ENCODE measurements at regions not wholly inside any gene's neighbourhood (a gene's known extent, or its start where the extent isn't known, plus 50 kb on each side); places are given as distances from the start of the nearest gene placed in this dataset.
"Not testable (repeated sequence)": the region's sequence is repeated elsewhere in the genome, so short reads cannot be mapped to it uniquely, and the experiment has no call there.

DNA sequence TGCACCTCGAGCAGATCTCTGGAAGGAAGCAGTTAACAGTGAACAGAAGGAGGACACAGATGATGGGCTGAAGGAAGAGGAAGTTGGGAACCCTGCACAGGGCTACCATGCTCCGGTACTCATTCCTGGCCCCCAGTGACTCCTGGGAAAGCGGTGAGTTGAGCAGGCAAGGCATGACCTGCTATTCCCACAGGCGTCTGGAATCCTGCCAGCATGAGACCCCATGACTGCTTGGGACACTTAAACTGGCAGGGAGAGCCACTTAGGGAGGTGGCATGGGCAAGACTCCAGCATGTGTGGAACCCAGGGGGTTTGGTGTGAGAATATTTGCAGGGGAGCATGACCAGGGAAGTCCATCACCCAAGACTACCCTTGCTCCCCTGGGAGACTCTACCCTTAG, 1056.4 kb upstream of the POU3F4 start:
- no peak overlapping the region for H3K27ac ChIP-seq (ENCODE audit: low read length)
- no peaks in the 10 kb centered on the region for H3F3A ChIP-seq (ENCODE audit: insufficient read depth, low read length, poor library complexity, severe bottlenecking)
- no peak overlapping the region for H3K9ac ChIP-seq (ENCODE audit: low read length)
- TF ChIP-seq TAF1 (IDR thresholded peaks at IDR 0.05; ENCODE audit: low read depth) (no peak), EP300 (conservative IDR thresholded peaks at IDR 0.05; ENCODE audit: poor library complexity, severe bottlenecking) (no peak), SMC3 (conservative IDR thresholded peaks at IDR 0.05; ENCODE audit: poor library complexity) (no peak), EZH2 (IDR thresholded peaks at IDR 0.05; ENCODE audit: borderline replicate concordance, insufficient read depth, low read length, poor library complexity, severe bottlenecking) (no peak), POLR2AphosphoS5 (IDR thresholded peaks at IDR 0.05) (no peak), RAD21 (conservative IDR thresholded peaks at IDR 0.05) (no peak)
- TF ChIP-seq, protein P1, sequence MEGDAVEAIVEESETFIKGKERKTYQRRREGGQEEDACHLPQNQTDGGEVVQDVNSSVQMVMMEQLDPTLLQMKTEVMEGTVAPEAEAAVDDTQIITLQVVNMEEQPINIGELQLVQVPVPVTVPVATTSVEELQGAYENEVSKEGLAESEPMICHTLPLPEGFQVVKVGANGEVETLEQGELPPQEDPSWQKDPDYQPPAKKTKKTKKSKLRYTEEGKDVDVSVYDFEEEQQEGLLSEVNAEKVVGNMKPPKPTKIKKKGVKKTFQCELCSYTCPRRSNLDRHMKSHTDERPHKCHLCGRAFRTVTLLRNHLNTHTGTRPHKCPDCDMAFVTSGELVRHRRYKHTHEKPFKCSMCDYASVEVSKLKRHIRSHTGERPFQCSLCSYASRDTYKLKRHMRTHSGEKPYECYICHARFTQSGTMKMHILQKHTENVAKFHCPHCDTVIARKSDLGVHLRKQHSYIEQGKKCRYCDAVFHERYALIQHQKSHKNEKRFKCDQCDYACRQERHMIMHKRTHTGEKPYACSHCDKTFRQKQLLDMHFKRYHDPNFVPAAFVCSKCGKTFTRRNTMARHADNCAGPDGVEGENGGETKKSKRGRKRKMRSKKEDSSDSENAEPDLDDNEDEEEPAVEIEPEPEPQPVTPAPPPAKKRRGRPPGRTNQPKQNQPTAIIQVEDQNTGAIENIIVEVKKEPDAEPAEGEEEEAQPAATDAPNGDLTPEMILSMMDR (IDR thresholded peaks at IDR 0.05; ENCODE audit: poor library complexity, severe bottlenecking): no peak
- TF ChIP-seq, protein P2, sequence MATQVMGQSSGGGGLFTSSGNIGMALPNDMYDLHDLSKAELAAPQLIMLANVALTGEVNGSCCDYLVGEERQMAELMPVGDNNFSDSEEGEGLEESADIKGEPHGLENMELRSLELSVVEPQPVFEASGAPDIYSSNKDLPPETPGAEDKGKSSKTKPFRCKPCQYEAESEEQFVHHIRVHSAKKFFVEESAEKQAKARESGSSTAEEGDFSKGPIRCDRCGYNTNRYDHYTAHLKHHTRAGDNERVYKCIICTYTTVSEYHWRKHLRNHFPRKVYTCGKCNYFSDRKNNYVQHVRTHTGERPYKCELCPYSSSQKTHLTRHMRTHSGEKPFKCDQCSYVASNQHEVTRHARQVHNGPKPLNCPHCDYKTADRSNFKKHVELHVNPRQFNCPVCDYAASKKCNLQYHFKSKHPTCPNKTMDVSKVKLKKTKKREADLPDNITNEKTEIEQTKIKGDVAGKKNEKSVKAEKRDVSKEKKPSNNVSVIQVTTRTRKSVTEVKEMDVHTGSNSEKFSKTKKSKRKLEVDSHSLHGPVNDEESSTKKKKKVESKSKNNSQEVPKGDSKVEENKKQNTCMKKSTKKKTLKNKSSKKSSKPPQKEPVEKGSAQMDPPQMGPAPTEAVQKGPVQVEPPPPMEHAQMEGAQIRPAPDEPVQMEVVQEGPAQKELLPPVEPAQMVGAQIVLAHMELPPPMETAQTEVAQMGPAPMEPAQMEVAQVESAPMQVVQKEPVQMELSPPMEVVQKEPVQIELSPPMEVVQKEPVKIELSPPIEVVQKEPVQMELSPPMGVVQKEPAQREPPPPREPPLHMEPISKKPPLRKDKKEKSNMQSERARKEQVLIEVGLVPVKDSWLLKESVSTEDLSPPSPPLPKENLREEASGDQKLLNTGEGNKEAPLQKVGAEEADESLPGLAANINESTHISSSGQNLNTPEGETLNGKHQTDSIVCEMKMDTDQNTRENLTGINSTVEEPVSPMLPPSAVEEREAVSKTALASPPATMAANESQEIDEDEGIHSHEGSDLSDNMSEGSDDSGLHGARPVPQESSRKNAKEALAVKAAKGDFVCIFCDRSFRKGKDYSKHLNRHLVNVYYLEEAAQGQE (IDR thresholded peaks at IDR 0.05; ENCODE audit: borderline replicate concordance): no peak
- no peaks in the 10 kb centered on the region for H3K79me2 ChIP-seq (replicated peaks; ENCODE audit: insufficient read depth, low read length)
- H4K20me1 ChIP-seq (ENCODE audit: insufficient read depth): no peaks in the 10 kb centered on the region
- no peak overlapping the region for H2AFZ ChIP-seq (ENCODE audit: low read depth, low read length)
- no peaks in the 10 kb centered on the region for H3K36me3 ChIP-seq (ENCODE audit: insufficient read depth, low read length)
- H3K9me2 ChIP-seq (ENCODE audit: insufficient read depth, low read length): no peaks in the 10 kb centered on the region
- H3K4me2 ChIP-seq (ENCODE audit: low read length): no peak overlapping the region
- H3K27me3 ChIP-seq (ENCODE audit: insufficient read depth, low read depth, low read length): no peaks in the 10 kb centered on the region
- H3K9me3 ChIP-seq (ENCODE audit: low read length): no peaks in the 10 kb centered on the region
- H3K4me3 ChIP-seq (ENCODE audit: low read length): no peak overlapping the region

DNA sequence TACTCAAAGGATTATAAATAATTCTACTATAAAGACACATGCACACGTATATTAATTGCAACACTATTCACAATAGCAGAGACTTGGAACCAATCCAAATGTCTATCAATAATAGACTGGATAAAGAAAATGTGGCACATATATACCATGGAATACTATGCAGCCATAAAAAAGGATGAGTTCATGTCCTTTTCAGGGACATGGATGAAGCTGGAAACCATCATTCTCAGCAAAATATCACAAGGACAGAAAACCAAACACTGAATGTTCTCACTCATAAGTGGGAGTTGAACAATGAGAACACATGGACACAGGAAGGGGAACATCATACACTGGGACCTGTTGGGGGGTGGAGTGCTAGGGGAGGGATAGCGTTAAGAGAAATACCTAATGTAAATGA, 1052.2 kb upstream of the POU3F4 start:
- H3K27ac ChIP-seq (ENCODE audit: low read length); H3K9me2 ChIP-seq (ENCODE audit: insufficient read depth, low read length); H3K36me3 ChIP-seq (ENCODE audit: insufficient read depth, low read length); H3K79me2 ChIP-seq (replicated peaks; ENCODE audit: insufficient read depth, low read length); H3K9ac ChIP-seq (ENCODE audit: low read length); H2AFZ ChIP-seq (ENCODE audit: low read depth, low read length); H4K20me1 ChIP-seq (ENCODE audit: insufficient read depth); H3K4me2 ChIP-seq (ENCODE audit: low read length); H3K9me3 ChIP-seq (ENCODE audit: low read length); H3F3A ChIP-seq (ENCODE audit: insufficient read depth, low read length, poor library complexity, severe bottlenecking); H3K27me3 ChIP-seq (ENCODE audit: insufficient read depth, low read depth, low read length); H3K4me3 ChIP-seq (ENCODE audit: low read length): not testable (repeated sequence)

DNA sequence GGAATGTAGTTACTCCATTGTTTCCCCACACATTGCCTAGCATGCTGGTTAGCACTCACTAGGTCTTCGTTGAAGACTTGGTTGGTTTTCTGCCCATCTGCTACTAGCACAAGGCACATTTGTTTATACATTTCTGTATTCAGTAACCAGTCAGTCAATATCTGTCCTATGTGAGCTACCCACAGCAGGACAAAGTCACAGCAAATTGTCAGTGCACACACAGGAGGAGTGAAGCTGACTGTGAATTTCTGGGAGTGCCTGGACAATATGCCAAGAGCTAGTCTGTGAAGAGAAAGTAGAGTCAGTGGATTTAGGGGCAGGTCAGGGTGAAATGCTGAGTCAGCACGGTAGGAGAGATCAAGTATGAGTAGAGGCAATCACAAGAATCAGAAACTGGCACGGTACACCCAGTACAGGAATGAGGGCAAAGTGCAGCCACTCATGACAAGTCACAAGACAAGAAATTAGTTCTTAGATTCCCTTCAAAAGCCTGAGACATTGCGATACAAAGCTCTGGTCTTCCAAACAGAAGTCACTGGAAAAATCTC, 1049.8 kb upstream of the POU3F4 start:
- H3K9ac ChIP-seq (ENCODE audit: low read length): no peak overlapping the region
- H3K9me3 ChIP-seq (ENCODE audit: low read length): no peaks in the 10 kb centered on the region
- H3K4me2 ChIP-seq (ENCODE audit: low read length): no peak overlapping the region
- no peaks in the 10 kb centered on the region for H4K20me1 ChIP-seq (ENCODE audit: insufficient read depth)
- H3K27ac ChIP-seq (ENCODE audit: low read length): no peak overlapping the region
- TF ChIP-seq EZH2 (IDR thresholded peaks at IDR 0.05; ENCODE audit: borderline replicate concordance, insufficient read depth, low read length, poor library complexity, severe bottlenecking) (no peak), TAF1 (IDR thresholded peaks at IDR 0.05; ENCODE audit: low read depth) (no peak), RAD21 (conservative IDR thresholded peaks at IDR 0.05) (no peak), MXI1 (conservative IDR thresholded peaks at IDR 0.05; ENCODE audit: poor library complexity, severe bottlenecking) (no peak), SMC3 (conservative IDR thresholded peaks at IDR 0.05; ENCODE audit: poor library complexity) (no peak), EP300 (conservative IDR thresholded peaks at IDR 0.05; ENCODE audit: poor library complexity, severe bottlenecking) (no peak), POLR2AphosphoS5 (IDR thresholded peaks at IDR 0.05) (no peak)
- TF ChIP-seq, protein P2 (IDR thresholded peaks at IDR 0.05; ENCODE audit: borderline replicate concordance): no peak
- TF ChIP-seq, protein P1 (IDR thresholded peaks at IDR 0.05; ENCODE audit: poor library complexity, severe bottlenecking): no peak
- no peaks in the 10 kb centered on the region for H3K27me3 ChIP-seq (ENCODE audit: insufficient read depth, low read depth, low read length)
- no peaks in the 10 kb centered on the region for H3K79me2 ChIP-seq (replicated peaks; ENCODE audit: insufficient read depth, low read length)
- H3F3A ChIP-seq (ENCODE audit: insufficient read depth, low read length, poor library complexity, severe bottlenecking): no peaks in the 10 kb centered on the region
- no peak overlapping the region for H2AFZ ChIP-seq (ENCODE audit: low read depth, low read length)
- no peaks in the 10 kb centered on the region for H3K36me3 ChIP-seq (ENCODE audit: insufficient read depth, low read length)
- H3K9me2 ChIP-seq (ENCODE audit: insufficient read depth, low read length): no peaks in the 10 kb centered on the region
- H3K4me3 ChIP-seq (ENCODE audit: low read length): no peak overlapping the region

All from neural cell (in vitro differentiated cells).